Adrenal gland (tissue), 5 donors: ENCODE measurements at regions not wholly inside any gene's neighbourhood (a gene's known extent, or its start where the extent isn't known, plus 50 kb on each side); places are given as distances from the start of the nearest gene placed in this dataset.

ENCODE experiments used
- POLR2A ChIP-seq, 2 donors: fragments of 450-650 bp; IDR thresholded peaks; one replicate each; pipeline ENCODE4 v1.6.1; 2017; ENCODE audit warnings: antibody characterized with exemption in 2 of 2, mild to moderate bottlenecking in 2 of 2, moderate library complexity in 1 of 2
- TF ChIP-seq, protein P1 (sequence below), 6 experiments: fragments of 450-650 bp in 4 of 6; fragments of 200-600 bp in 2 of 6; sonication (generic) in 1 of 6; IDR thresholded peaks; 1 replicate in 5 of 6; 2 replicates in 1 of 6; pipeline versions ENCODE4 v1.5.1 to v1.8.0; 2016 to 2021; ENCODE audit warnings: antibody characterized with exemption in 6 of 6, mild to moderate bottlenecking in 2 of 6, moderate library complexity in 1 of 6
- donor health status: DM: no; HTN: no; CAD: no.

DNA sequence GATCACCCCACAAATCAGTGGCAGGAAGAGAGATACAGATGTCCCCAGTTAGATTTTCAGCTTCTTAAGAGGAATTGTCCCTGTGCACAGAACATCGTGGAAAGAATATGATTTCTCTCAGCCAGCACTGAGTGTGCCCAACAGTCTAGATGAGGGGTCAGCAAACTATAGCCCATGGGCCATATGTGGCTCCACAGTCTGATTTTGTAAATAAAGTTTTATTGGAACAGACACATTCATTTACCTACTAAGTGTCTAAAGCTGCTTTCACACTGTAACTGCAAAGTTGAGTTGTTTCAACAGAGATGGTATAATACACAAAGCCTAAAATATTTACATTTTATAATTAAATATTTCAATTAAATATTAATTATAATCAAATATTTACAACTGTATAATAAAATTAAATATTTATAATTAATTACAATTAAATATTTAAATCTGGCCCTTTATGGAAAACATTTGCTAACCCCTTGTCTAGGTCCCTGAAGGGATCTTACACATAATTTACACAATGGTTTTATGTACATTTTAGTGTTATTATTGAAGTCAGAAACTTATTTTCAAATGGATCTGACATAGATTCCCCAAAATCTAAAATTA is 407.6 kb downstream of the PTPRU start:
- TF ChIP-seq, protein P1, sequence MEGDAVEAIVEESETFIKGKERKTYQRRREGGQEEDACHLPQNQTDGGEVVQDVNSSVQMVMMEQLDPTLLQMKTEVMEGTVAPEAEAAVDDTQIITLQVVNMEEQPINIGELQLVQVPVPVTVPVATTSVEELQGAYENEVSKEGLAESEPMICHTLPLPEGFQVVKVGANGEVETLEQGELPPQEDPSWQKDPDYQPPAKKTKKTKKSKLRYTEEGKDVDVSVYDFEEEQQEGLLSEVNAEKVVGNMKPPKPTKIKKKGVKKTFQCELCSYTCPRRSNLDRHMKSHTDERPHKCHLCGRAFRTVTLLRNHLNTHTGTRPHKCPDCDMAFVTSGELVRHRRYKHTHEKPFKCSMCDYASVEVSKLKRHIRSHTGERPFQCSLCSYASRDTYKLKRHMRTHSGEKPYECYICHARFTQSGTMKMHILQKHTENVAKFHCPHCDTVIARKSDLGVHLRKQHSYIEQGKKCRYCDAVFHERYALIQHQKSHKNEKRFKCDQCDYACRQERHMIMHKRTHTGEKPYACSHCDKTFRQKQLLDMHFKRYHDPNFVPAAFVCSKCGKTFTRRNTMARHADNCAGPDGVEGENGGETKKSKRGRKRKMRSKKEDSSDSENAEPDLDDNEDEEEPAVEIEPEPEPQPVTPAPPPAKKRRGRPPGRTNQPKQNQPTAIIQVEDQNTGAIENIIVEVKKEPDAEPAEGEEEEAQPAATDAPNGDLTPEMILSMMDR (IDR thresholded peaks at IDR 0.05), result no peak
- no peak for TF ChIP-seq POLR2A (IDR thresholded peaks at IDR 0.05)
